Fibroblast of lung (primary cell): ENCODE measurements at regions not wholly inside any gene's neighbourhood (a gene's known extent, or its start where the extent isn't known, plus 50 kb on each side); places are given as distances from the start of the nearest gene placed in this dataset.

Source experiments
- DNase-seq, 2 donors: peaks; one replicate each; pipeline versions ENCODE4 v3.0.0 to v3.0.0-alpha.2; 2010; ENCODE audit warnings: low read depth in 2 of 2
- H2AFZ ChIP-seq: 2 replicates; pipeline ENCODE4 v1.5.1; 2012; ENCODE audit warnings: low read length, control low read depth, inconsistent platforms
- H3K27ac ChIP-seq: 2 replicates; pipeline ENCODE4 v1.5.1; 2011; ENCODE audit warnings: low read length, control low read depth; ENCODE audit not compliant: insufficient read depth
- H3K27me3 ChIP-seq: 2 replicates; pipeline ENCODE4 v1.5.1; 2011; ENCODE audit warnings: mild to moderate bottlenecking, low read length; ENCODE audit not compliant: control insufficient read depth, insufficient read depth
- H3K36me3 ChIP-seq: 2 replicates; pipeline ENCODE4 v1.5.1; 2011; ENCODE audit warnings: low read length; ENCODE audit not compliant: control insufficient read depth, insufficient read depth
- H3K4me1 ChIP-seq: 2 replicates; pipeline ENCODE4 v1.5.1; 2011; ENCODE audit warnings: low read length; ENCODE audit not compliant: control insufficient read depth, insufficient read depth; ENCODE audit errors: extremely low read depth
- H3K4me2 ChIP-seq: 2 replicates; pipeline ENCODE4 v1.5.1; 2011; ENCODE audit warnings: low read length, control low read depth; ENCODE audit not compliant: insufficient read depth; ENCODE audit errors: extremely low read depth
- H3K4me3 ChIP-seq, 4 experiments: fragments of 200-600 bp in 1 of 4; sonication (generic) in 1 of 4; replicated peaks in 1 of 4; 2 replicates each; pipeline ENCODE4 v1.5.1; 2011 to 2016; ENCODE audit warnings: low read length in 4 of 4, low read depth in 3 of 4, mild to moderate bottlenecking in 3 of 4, control low read depth in 2 of 4, inconsistent platforms in 1 of 4, mixed read lengths in 1 of 4; ENCODE audit not compliant: insufficient read depth in 1 of 4; ENCODE audit errors: control extremely low read depth in 1 of 4
- H3K79me2 ChIP-seq: 2 replicates; pipeline ENCODE4 v1.5.1; 2012; ENCODE audit warnings: mild to moderate bottlenecking, low read length, inconsistent platforms; ENCODE audit not compliant: control insufficient read depth, insufficient read depth
- H3K9ac ChIP-seq: 2 replicates; pipeline ENCODE4 v1.5.1; 2011; ENCODE audit warnings: mild to moderate bottlenecking, low read length, control low read depth; ENCODE audit not compliant: insufficient read depth
- H3K9me3 ChIP-seq: 2 replicates; pipeline ENCODE4 v1.5.1; 2012; ENCODE audit warnings: low read depth, low read length; ENCODE audit not compliant: control insufficient read depth, insufficient read depth
- H4K20me1 ChIP-seq: 2 replicates; pipeline ENCODE4 v1.5.1; 2011; ENCODE audit warnings: low read length; ENCODE audit not compliant: control insufficient read depth, insufficient read depth; ENCODE audit errors: extremely low read depth
- EZH2 ChIP-seq: IDR thresholded peaks from 2 replicates; pipeline ENCODE4 v1.5.1; 2012; ENCODE audit warnings: low read length, control low read depth, mild to moderate bottlenecking; ENCODE audit errors: missing control alignments
- TF ChIP-seq, protein P1 (sequence below), 2 donors: IDR thresholded peaks in 1 of 2; conservative IDR thresholded peaks in 1 of 2; 1 replicate in 1 of 2; 2 replicates in 1 of 2; pipeline ENCODE4 v1.5.1; 2011 to 2012; ENCODE audit warnings: low read length in 2 of 2, control low read depth in 1 of 2, inconsistent platforms in 1 of 2, low read depth in 1 of 2, mild to moderate bottlenecking in 1 of 2

DNA sequence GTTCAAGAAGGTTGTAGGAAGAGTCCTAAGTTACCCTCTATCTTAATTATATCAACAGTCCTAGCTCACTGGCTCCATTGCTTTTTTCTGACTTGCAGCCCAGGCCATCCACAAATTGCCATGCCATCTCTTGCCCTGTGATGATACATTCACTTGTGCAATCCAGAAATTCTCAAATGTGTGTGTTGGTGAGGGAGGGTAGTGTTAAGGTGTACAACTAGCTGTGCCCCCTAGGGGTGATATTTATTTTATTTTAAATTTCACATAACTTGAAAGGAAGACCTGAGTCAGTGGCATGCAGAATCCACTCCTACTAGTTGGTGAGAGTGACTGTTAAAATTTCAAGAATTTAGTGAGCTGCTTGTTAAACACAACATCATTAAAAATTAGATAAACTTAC, 156.1 kb upstream of the ANKRD28 start:
- no peaks in the 10 kb centered on the region for H3K79me2 ChIP-seq
- no peak overlapping the region for H3K27ac ChIP-seq
- no peak for TF ChIP-seq EZH2
- TF ChIP-seq, protein P1, sequence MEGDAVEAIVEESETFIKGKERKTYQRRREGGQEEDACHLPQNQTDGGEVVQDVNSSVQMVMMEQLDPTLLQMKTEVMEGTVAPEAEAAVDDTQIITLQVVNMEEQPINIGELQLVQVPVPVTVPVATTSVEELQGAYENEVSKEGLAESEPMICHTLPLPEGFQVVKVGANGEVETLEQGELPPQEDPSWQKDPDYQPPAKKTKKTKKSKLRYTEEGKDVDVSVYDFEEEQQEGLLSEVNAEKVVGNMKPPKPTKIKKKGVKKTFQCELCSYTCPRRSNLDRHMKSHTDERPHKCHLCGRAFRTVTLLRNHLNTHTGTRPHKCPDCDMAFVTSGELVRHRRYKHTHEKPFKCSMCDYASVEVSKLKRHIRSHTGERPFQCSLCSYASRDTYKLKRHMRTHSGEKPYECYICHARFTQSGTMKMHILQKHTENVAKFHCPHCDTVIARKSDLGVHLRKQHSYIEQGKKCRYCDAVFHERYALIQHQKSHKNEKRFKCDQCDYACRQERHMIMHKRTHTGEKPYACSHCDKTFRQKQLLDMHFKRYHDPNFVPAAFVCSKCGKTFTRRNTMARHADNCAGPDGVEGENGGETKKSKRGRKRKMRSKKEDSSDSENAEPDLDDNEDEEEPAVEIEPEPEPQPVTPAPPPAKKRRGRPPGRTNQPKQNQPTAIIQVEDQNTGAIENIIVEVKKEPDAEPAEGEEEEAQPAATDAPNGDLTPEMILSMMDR (conservative IDR thresholded peaks at IDR 0.05 in 1 of 2, IDR thresholded peaks at IDR 0.05 in 1 of 2; ENCODE audit: low read depth in 1 of 2, low read length in 2 of 2): no peak
- no peaks in the 10 kb centered on the region for H3K9me3 ChIP-seq
- no peaks in the 10 kb centered on the region for H3K27me3 ChIP-seq
- H3K4me3 ChIP-seq: no peak overlapping the region
- H2AFZ ChIP-seq: no peak overlapping the region
- no peak for DNase-seq
- no peak overlapping the region for H3K4me2 ChIP-seq
- no peaks in the 10 kb centered on the region for H4K20me1 ChIP-seq
- no peak overlapping the region for H3K9ac ChIP-seq
- H3K4me1 ChIP-seq: no peaks in the 10 kb centered on the region
- H3K36me3 ChIP-seq: no peaks in the 10 kb centered on the region

DNA sequence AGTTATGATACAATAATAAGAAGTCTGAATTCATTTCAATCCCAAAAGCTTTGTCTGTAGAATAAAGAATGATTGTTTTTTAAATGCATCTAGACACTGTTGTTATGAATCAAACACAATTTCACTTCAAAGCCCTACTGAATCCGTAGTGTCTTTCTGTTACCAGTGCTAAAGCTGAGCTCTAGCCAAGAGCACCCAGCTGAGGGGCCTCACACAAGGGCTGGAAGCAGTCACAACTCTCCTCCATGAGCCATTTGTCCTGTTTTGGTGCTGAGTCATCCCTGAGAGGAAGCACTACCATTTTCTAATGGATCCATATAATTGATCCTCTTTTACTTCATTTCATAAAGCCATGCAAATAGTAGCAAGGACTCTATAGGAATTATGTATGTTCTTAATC, 158.2 kb upstream of the ANKRD28 start:
- no peak overlapping the region for H3K4me3 ChIP-seq
- H3K27ac ChIP-seq: no peak overlapping the region
- H3K9ac ChIP-seq: no peak overlapping the region
- no peak for TF ChIP-seq EZH2
- TF ChIP-seq, protein P1 (conservative IDR thresholded peaks at IDR 0.05 in 1 of 2, IDR thresholded peaks at IDR 0.05 in 1 of 2; ENCODE audit: low read depth in 1 of 2, low read length in 2 of 2): no peak
- H3K9me3 ChIP-seq: no peaks in the 10 kb centered on the region
- H2AFZ ChIP-seq: peak overlapping the region; percentile 30
- H3K36me3 ChIP-seq: no peaks in the 10 kb centered on the region
- DNase-seq: peak in 1 of 2 donors; percentile 47
- H3K79me2 ChIP-seq: no peaks in the 10 kb centered on the region
- no peaks in the 10 kb centered on the region for H3K27me3 ChIP-seq
- no peaks in the 10 kb centered on the region for H3K4me1 ChIP-seq
- H3K4me2 ChIP-seq: no peak overlapping the region
- H4K20me1 ChIP-seq: no peaks in the 10 kb centered on the region

DNA sequence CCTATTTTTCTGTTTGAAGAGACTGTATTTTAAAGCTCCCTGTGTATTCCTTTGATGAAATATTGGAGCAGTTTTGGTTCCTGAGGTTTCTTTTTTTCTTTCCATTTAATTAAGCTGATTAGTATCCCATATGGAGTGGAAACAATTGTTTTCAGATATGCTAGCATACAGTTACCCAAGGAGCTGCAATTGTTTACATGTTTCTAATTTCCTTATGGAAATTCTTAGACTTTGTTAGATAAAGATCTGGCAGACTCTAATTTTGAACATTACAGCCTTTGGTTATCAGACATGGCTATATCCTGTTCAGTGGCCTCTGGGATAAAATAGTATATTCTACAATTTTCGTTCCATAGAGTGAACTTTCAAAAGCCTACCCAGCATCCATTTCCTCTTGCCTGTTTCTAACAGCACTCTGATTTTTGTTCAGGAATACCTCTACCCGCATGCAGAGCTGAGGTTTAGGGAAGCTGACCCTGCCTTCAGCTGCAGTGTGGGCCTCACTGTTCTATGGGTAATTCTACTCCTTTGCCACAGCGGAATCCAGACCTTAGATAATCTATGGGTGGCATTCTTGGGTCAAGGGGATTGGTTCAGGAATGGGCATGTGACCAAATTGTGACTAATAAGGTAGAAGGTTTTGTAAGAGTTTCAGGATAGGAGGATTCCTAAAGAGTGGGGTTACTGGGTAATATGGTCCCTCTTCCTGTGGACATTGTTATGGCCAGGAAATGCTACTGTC, 161.1 kb upstream of the ANKRD28 start:
- no peak overlapping the region for H3K4me3 ChIP-seq
- no peaks in the 10 kb centered on the region for H3K79me2 ChIP-seq
- no peak overlapping the region for H3K27ac ChIP-seq
- no peak overlapping the region for H3K4me2 ChIP-seq
- no peak for TF ChIP-seq EZH2
- TF ChIP-seq, protein P1 (conservative IDR thresholded peaks at IDR 0.05 in 1 of 2, IDR thresholded peaks at IDR 0.05 in 1 of 2; ENCODE audit: low read depth in 1 of 2, low read length in 2 of 2): no peak
- H3K4me1 ChIP-seq: peaks cover 2% of the 10 kb centered on the region
- no peaks in the 10 kb centered on the region for H3K27me3 ChIP-seq
- DNase-seq: peak; percentile 32 to 39
- H3K9me3 ChIP-seq: no peaks in the 10 kb centered on the region
- H2AFZ ChIP-seq: no peak overlapping the region
- H3K9ac ChIP-seq: no peak overlapping the region
- H4K20me1 ChIP-seq: no peaks in the 10 kb centered on the region
- no peaks in the 10 kb centered on the region for H3K36me3 ChIP-seq
